SH-SY5Y (cell line): ENCODE measurements at regions not wholly inside any gene's neighbourhood (a gene's known extent, or its start where the extent isn't known, plus 50 kb on each side); places are given as distances from the start of the nearest gene placed in this dataset.

ENCODE experiments used
- GATA2 ChIP-seq: IDR thresholded peaks from 2 replicates; pipeline ENCODE4 v1.6.1; 2011; ENCODE audit warnings: mild to moderate bottlenecking, low read depth, low read length
- GATA3 ChIP-seq: IDR thresholded peaks from 2 replicates; pipeline ENCODE4 v1.6.1; 2011; ENCODE audit warnings: low read depth, mild to moderate bottlenecking, low read length, moderate library complexity

- no peak for TF ChIP-seq GATA3
- TF ChIP-seq GATA2 = no peak
These were observed 128.9 kb downstream of the ELOVL4 start for GRCh38 chr6:79818471-79818870.

DNA sequence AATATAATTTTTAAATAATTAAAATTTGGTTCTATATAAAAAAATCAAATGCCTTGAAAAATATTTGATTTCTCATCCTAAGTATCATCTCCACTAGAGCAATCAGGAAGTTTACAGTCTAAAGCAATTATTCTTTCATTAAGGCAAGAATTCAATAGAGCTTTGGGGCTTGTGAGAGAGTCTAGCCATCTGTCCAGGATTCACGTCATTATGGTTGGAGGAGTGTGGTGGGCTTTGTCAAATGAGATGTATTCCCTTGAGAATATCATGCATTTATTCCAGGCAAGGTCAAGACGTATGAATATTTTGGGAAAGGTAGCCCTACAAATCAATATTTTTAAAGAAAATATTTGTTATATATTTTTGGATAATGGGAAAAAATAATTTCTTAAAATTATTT lies 132.4 kb downstream of the ELOVL4 start:
- TF ChIP-seq GATA2 (no peak), GATA3 (no peak)

- TF ChIP-seq GATA3 = no peak
- TF ChIP-seq GATA2 = no peak
These were observed 133.3 kb downstream of the ELOVL4 start for GRCh38 chr6:79813854-79814709.

- TF ChIP-seq GATA3 = no peak
- TF ChIP-seq GATA2 = no peak
These were observed 134.1 kb downstream of the ELOVL4 start for GRCh38 chr6:79813143-79813850.

DNA sequence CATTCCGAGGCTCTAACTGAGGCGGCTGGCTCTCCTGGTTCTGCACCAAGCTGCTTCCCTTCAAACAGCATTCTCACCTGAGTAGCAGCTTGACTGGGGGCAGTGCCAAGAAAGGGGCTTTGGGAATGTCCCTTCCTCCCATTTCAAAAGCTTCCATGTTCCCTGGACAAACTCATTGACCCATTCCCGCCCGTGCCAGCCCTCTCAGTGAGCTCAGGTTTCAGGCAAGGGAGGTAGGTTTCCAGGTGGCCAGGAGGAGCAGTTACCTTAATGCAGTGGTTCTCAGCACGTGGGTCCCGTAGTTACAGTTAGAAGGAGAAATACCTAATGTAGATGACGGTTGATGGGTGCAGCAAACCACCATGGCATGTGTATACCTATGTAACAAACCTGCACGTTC lies 135.2 kb downstream of the ELOVL4 start:
- TF ChIP-seq GATA3 (no peak), GATA2 (no peak)

DNA sequence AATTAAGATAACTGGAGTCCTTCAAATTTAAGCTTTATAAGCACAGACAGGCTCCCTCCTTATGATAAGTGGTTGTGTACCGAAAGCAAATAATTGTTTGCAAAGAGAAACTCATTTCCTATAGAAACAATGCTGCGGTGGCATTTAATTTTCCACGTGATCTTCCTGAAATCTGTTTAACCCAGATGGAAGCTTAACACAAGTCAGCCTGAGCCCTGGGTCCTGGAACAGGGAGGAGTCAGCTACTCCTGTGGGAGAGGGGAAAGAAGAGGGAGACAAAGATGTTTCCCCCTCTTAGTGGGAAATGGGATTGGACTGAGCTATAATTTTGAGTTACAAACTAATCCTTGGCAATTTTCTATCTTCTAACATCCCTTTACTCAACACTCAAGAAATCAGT lies 136.5 kb downstream of the ELOVL4 start:
- TF ChIP-seq GATA3 = no peak
- TF ChIP-seq GATA2 = no peak

DNA sequence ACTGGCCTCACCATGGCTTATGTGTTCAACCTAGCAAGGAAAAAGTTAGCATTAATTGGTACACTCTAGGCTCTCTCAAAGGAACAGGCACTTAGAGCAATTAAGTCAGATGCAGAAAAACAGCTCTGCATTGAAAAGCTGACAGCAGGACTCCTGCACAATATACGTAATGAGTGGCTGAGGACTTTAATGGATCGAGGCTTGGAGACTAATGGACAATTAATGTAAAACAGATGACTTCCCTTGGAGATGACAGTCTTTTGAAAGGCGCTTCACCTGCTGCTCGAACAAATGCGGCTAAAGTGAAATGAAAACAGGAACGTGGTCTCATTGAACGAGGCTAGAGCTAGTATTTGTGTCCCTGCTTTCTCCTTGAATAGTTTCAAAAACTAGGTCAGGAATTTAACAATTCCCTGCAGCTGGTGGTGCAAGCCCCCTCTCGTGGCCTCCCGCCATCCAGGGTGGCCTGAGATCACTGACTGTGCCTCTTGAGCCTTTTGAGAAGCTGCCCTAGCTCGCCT lies 137.1 kb downstream of the ELOVL4 start:
- TF ChIP-seq GATA2 (peak; percentile 78), GATA3 (no peak)

- TF ChIP-seq GATA3 (peak; percentile 70), GATA2 (peak; percentile 45; the same call in 1 of the 2 replicates)
These were observed 138.4 kb downstream of the ELOVL4 start for GRCh38 chr6:79808921-79809320.

- TF ChIP-seq GATA3 = no peak
- TF ChIP-seq GATA2 = no peak
These were observed 142.6 kb downstream of the ELOVL4 start for GRCh38 chr6:79804732-79805131.

DNA sequence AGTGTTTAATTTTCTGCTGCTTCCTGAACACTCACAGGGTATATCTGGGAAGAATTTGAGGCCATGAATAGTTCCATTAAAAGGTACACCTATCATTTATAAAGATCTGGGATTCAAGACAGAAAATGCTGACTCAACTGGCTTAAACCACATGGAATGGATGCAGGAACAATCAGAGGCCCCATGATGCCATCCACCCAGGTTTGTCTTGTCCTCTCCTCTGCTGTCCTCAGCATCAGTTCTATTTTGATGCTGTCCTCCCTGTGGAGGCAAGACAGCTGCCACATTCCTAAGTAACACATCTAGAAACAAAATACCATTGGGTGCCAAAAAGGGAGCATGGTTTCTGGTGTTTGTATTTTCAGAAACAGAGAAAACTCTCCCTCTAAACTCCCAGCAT lies 143.4 kb downstream of the ELOVL4 start:
- TF ChIP-seq GATA2 (no peak), GATA3 (no peak)

- TF ChIP-seq GATA2 (no peak), GATA3 (no peak)
These were observed 144.6 kb downstream of the ELOVL4 start for GRCh38 chr6:79802657-79803300.

- TF ChIP-seq GATA3 (no peak), GATA2 (no peak)
These were observed 146.0 kb downstream of the ELOVL4 start for GRCh38 chr6:79801362-79801761.

DNA sequence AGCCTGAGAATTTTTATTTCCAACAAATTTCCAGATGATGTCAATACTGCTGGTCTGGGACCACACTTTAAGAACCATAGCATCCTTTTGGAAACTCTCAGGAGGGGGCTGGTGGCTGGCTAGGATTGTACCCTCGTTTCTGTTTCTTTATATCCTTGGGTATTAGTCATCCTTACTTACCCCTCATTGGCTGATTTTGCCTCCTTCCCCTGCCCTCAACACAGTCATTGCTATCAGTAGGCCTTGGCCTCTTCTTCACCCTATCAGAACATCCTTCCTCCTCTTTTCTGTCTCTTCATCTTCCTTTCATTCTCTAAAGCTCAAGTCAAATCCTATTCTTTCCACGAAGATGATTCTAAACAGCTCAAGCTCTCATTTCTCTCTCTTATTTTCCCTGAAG lies 148.5 kb downstream of the ELOVL4 start:
- no peak for TF ChIP-seq GATA3
- no peak for TF ChIP-seq GATA2

GRCh38 chr6:79797912-79798311 lies 149.4 kb downstream of the ELOVL4 start:
- no peak for TF ChIP-seq GATA3
- TF ChIP-seq GATA2 = no peak

DNA sequence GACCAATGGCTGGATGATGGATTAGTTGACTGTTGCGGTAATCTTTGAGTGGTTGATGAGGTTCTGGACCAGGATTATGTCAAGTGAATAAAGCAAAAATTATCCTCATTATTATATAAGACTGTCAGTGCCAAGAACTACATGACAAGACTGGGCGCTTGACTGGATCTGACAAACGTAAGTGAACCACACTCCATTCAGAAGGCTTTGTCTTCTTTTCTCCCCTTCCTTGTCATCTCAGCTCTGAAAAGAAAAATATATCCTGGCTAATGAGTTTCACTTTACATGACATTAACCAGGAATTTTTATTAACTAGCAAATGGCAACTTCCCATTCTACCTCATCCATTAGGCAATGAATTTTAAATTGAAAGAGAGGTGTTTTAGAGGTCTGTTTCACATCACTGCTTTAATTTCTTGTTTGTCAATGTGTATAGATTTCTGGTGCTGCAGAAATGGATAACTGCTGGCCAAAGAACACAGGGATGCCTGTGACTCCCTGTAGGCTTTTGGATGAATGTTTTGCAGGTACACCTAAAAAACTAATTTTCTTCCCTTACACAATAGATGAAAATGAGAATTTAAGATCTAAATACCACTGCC lies 150.1 kb downstream of the ELOVL4 start:
- no peak for TF ChIP-seq GATA2
- TF ChIP-seq GATA3 = no peak
